ENCODE measurements at regions not wholly inside any gene's neighbourhood (a gene's known extent, or its start where the extent isn't known, plus 50 kb on each side); places are given as distances from the start of the nearest gene placed in this dataset.

- no peak overlapping the region for H3K4me3 Mint-ChIP-seq (ENCODE audit: unreplicated experiment)
- POLR2A ChIA-PET, result no interaction called here
- BruUV-seq (replicated peaks), result no TSS peak
- CTCF ChIA-PET, result no interaction called here
- H3K27me3 Mint-ChIP-seq (ENCODE audit: insufficient read depth, unreplicated experiment), result no peaks in the 10 kb centered on the region
- TF ChIP-seq CTCF (IDR thresholded peaks at IDR 0.05; ENCODE audit: unreplicated experiment), result no peak
- peaks cover 9% of the 10 kb centered on the region for H3K9me3 Mint-ChIP-seq (ENCODE audit: unreplicated experiment)
- intact Hi-C loops (cut with micrococcal nuclease), result no loop called here
- H3K36me3 Mint-ChIP-seq (ENCODE audit: insufficient read depth, unreplicated experiment), result no peaks in the 10 kb centered on the region
- no peak for DNase-seq (ENCODE audit: unreplicated experiment)
- H3K27ac Mint-ChIP-seq (ENCODE audit: low read depth, unreplicated experiment), result no peak overlapping the region
- H3K4me1 Mint-ChIP-seq (ENCODE audit: insufficient read depth, unreplicated experiment), result no peaks in the 10 kb centered on the region
These were observed 369.5 kb downstream of the KCNRG start for GRCh38 chr13:50384724-50385123.

- no peak for TF ChIP-seq CTCF (IDR thresholded peaks at IDR 0.05; ENCODE audit: unreplicated experiment)
- Mint-ChIP-seq H3K36me3 (ENCODE audit: insufficient read depth, unreplicated experiment) (no peaks in the 10 kb centered on the region), H3K27me3 (ENCODE audit: insufficient read depth, unreplicated experiment) (no peaks in the 10 kb centered on the region), H3K9me3 (ENCODE audit: unreplicated experiment) (no peaks in the 10 kb centered on the region), H3K4me3 (ENCODE audit: unreplicated experiment) (no peak overlapping the region), H3K27ac (ENCODE audit: low read depth, unreplicated experiment) (no peak overlapping the region), H3K4me1 (ENCODE audit: insufficient read depth, unreplicated experiment) (no peaks in the 10 kb centered on the region)
- CTCF ChIA-PET, result interaction anchor here (0.8 kb wide), 1 partner anchor 670 kb away, joined by 3 read pairs; no protein-coding TSS in a partner anchor
- no TSS peak for BruUV-seq (replicated peaks)
- intact Hi-C loops (cut with micrococcal nuclease), result no loop called here
- POLR2A ChIA-PET, result interaction anchor here (0.6 kb wide), 1 partner anchor 21 kb away, joined by 4 read pairs; no protein-coding TSS in a partner anchor
- DNase-seq (ENCODE audit: unreplicated experiment), result no peak
These were observed 371.4 kb downstream of the KCNRG start for GRCh38 chr13:50386541-50387050.

GRCh38 chr13:50387051-50387581 lies 371.9 kb downstream of the KCNRG start:
- no peaks in the 10 kb centered on the region for H3K36me3 Mint-ChIP-seq (ENCODE audit: insufficient read depth, unreplicated experiment)
- no peak overlapping the region for H3K4me3 Mint-ChIP-seq (ENCODE audit: unreplicated experiment)
- ChIA-PET CTCF (interaction anchor here (0.8 kb wide), 1 partner anchor 669 kb away, joined by 3 read pairs; no protein-coding TSS in a partner anchor), POLR2A (interaction anchor here (0.6 to 1.6 kb wide), 4 partner anchors 10 to 32 kb away, joined by 3 to 4 read pairs (median 4); no protein-coding TSS in a partner anchor)
- no peaks in the 10 kb centered on the region for H3K9me3 Mint-ChIP-seq (ENCODE audit: unreplicated experiment)
- intact Hi-C loops (cut with micrococcal nuclease), result no loop called here
- BruUV-seq (replicated peaks), result no TSS peak
- H3K4me1 Mint-ChIP-seq (ENCODE audit: insufficient read depth, unreplicated experiment), result no peaks in the 10 kb centered on the region
- H3K27ac Mint-ChIP-seq (ENCODE audit: low read depth, unreplicated experiment), result no peak overlapping the region
- TF ChIP-seq CTCF (IDR thresholded peaks at IDR 0.05; ENCODE audit: unreplicated experiment), result no peak
- no peaks in the 10 kb centered on the region for H3K27me3 Mint-ChIP-seq (ENCODE audit: insufficient read depth, unreplicated experiment)
- no peak for DNase-seq (ENCODE audit: unreplicated experiment)

- CTCF ChIA-PET, result no interaction called here
- Mint-ChIP-seq H3K4me3 (ENCODE audit: unreplicated experiment) (no peak overlapping the region), H3K27me3 (ENCODE audit: insufficient read depth, unreplicated experiment) (no peaks in the 10 kb centered on the region), H3K36me3 (ENCODE audit: insufficient read depth, unreplicated experiment) (no peaks in the 10 kb centered on the region), H3K4me1 (ENCODE audit: insufficient read depth, unreplicated experiment) (peaks cover 6% of the 10 kb centered on the region), H3K9me3 (ENCODE audit: unreplicated experiment) (no peaks in the 10 kb centered on the region), H3K27ac (ENCODE audit: low read depth, unreplicated experiment) (no peak overlapping the region)
- POLR2A ChIA-PET, result interaction anchor here (0.6 to 1.9 kb wide), 3 partner anchors 18 to 263 kb away, joined by 3 to 9 read pairs (median 3); no protein-coding TSS in a partner anchor
- TF ChIP-seq CTCF (IDR thresholded peaks at IDR 0.05; ENCODE audit: unreplicated experiment), result no peak
- intact Hi-C loops (cut with micrococcal nuclease), result no loop called here
- no peak for DNase-seq (ENCODE audit: unreplicated experiment)
- BruUV-seq (replicated peaks), result no TSS peak
These were observed 373.2 kb downstream of the KCNRG start for GRCh38 chr13:50388481-50388880.
